GM23338 (cell line): ENCODE measurements at regions not wholly inside any gene's neighbourhood (a gene's known extent, or its start where the extent isn't known, plus 50 kb on each side); places are given as distances from the start of the nearest gene placed in this dataset.

Experiments
- CREB1 ChIP-seq: fragments of 250-450 bp; sonication (Bioruptor Pico); IDR thresholded peaks from 2 replicates; pipeline ENCODE4 v1.5.0; 2020; ENCODE audit warnings: low read depth, mild to moderate bottlenecking, moderate library complexity
- CTCF ChIP-seq, 2 experiments: fragments of 200-600 bp in 1 of 2; sonication (generic) in 1 of 2; conservative IDR thresholded peaks; 2 replicates each; pipeline versions ENCODE4 v1.5.1 to v1.6.1; 2016 to 2017; ENCODE audit warnings: antibody characterized with exemption in 2 of 2, low read depth in 2 of 2, mild to moderate bottlenecking in 2 of 2, moderate library complexity in 1 of 2
- ETS1 ChIP-seq: IDR thresholded peaks from 2 replicates; pipeline ENCODE4 v1.6.1; 2016; ENCODE audit warnings: antibody characterized with exemption
- EZH2 ChIP-seq: fragments of 200-600 bp; sonication (generic); IDR thresholded peaks from one replicate; pipeline ENCODE4 v1.8.0; 2017; ENCODE audit warnings: antibody characterized with exemption, mild to moderate bottlenecking, low read depth; ENCODE audit not compliant: unreplicated experiment
- EZH2phosphoT487 ChIP-seq: fragments of 200-600 bp; sonication (generic); IDR thresholded peaks from one replicate; pipeline ENCODE4 v1.8.1; 2018; ENCODE audit warnings: antibody characterized with exemption; ENCODE audit not compliant: unreplicated experiment
- JUNB ChIP-seq: IDR thresholded peaks from one replicate; pipeline ENCODE4 v1.6.1; 2016; ENCODE audit warnings: antibody characterized with exemption; ENCODE audit not compliant: unreplicated experiment
- NANOG ChIP-seq: IDR thresholded peaks from 2 replicates; pipeline ENCODE4 v1.6.1; 2016; ENCODE audit warnings: antibody characterized with exemption, borderline replicate concordance
- POLR2AphosphoS5 ChIP-seq: IDR thresholded peaks from 2 replicates; pipeline ENCODE4 v1.6.1; 2016; ENCODE audit warnings: antibody characterized with exemption, low read depth
- STAT1 ChIP-seq: IDR thresholded peaks from one replicate; pipeline ENCODE4 v1.6.1; 2016; ENCODE audit warnings: antibody characterized with exemption; ENCODE audit not compliant: unreplicated experiment
- ZNF114 ChIP-seq: fragments of 250-450 bp; sonication (Bioruptor Pico); IDR thresholded peaks from 2 replicates; pipeline ENCODE4 v1.5.0; 2020; ENCODE audit warnings: mild to moderate bottlenecking, moderate library complexity
- ZNF331 ChIP-seq: fragments of 250-450 bp; sonication (Bioruptor Pico); IDR thresholded peaks from 2 replicates; pipeline ENCODE4 v1.5.0; 2020; ENCODE audit warnings: low read depth, mild to moderate bottlenecking, moderate library complexity
- TF ChIP-seq, protein P1 (sequence below): IDR thresholded peaks from one replicate; pipeline ENCODE4 v1.6.1; 2018; ENCODE audit warnings: antibody characterized with exemption; ENCODE audit not compliant: unreplicated experiment
- TF ChIP-seq, protein P2 (sequence below): fragments of 250-450 bp; sonication (Bioruptor Pico); IDR thresholded peaks from 2 replicates; pipeline ENCODE4 v1.5.0; 2020; ENCODE audit warnings: mild to moderate bottlenecking, moderate library complexity

DNA sequence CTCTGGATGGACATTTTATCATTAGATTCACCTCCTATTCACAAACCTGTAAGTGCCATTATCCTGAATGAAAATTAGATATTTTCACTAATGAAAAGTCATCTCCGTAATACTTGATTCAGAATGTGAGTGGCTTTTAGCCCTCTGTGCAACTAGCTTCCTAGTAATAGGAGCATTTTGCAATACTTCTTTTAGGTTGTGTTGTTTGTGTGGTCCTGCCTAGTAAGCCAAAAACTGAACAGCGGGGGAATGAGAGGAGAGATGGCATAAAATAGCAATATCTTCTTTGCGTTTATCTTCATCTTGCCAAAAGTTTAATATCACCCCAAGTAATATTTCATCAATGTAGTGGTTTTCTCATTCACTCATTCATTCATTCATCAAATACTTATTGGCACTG lies 507.5 kb upstream of the CELF2 start:
- TF ChIP-seq POLR2AphosphoS5, result no peak
- no peak for TF ChIP-seq CTCF (conservative IDR thresholded peaks at IDR 0.05; ENCODE audit: low read depth in 2 of 2)
- TF ChIP-seq EZH2, result no peak
- TF ChIP-seq ETS1, result no peak
- TF ChIP-seq EZH2phosphoT487, result no peak
- TF ChIP-seq ZNF114 (CRISPR knock-in tag), result no peak
- TF ChIP-seq, protein P1, sequence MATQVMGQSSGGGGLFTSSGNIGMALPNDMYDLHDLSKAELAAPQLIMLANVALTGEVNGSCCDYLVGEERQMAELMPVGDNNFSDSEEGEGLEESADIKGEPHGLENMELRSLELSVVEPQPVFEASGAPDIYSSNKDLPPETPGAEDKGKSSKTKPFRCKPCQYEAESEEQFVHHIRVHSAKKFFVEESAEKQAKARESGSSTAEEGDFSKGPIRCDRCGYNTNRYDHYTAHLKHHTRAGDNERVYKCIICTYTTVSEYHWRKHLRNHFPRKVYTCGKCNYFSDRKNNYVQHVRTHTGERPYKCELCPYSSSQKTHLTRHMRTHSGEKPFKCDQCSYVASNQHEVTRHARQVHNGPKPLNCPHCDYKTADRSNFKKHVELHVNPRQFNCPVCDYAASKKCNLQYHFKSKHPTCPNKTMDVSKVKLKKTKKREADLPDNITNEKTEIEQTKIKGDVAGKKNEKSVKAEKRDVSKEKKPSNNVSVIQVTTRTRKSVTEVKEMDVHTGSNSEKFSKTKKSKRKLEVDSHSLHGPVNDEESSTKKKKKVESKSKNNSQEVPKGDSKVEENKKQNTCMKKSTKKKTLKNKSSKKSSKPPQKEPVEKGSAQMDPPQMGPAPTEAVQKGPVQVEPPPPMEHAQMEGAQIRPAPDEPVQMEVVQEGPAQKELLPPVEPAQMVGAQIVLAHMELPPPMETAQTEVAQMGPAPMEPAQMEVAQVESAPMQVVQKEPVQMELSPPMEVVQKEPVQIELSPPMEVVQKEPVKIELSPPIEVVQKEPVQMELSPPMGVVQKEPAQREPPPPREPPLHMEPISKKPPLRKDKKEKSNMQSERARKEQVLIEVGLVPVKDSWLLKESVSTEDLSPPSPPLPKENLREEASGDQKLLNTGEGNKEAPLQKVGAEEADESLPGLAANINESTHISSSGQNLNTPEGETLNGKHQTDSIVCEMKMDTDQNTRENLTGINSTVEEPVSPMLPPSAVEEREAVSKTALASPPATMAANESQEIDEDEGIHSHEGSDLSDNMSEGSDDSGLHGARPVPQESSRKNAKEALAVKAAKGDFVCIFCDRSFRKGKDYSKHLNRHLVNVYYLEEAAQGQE, result no peak
- no peak for TF ChIP-seq CREB1 (CRISPR knock-in tag)
- no peak for TF ChIP-seq STAT1
- TF ChIP-seq JUNB, result no peak
- TF ChIP-seq, protein P2, sequence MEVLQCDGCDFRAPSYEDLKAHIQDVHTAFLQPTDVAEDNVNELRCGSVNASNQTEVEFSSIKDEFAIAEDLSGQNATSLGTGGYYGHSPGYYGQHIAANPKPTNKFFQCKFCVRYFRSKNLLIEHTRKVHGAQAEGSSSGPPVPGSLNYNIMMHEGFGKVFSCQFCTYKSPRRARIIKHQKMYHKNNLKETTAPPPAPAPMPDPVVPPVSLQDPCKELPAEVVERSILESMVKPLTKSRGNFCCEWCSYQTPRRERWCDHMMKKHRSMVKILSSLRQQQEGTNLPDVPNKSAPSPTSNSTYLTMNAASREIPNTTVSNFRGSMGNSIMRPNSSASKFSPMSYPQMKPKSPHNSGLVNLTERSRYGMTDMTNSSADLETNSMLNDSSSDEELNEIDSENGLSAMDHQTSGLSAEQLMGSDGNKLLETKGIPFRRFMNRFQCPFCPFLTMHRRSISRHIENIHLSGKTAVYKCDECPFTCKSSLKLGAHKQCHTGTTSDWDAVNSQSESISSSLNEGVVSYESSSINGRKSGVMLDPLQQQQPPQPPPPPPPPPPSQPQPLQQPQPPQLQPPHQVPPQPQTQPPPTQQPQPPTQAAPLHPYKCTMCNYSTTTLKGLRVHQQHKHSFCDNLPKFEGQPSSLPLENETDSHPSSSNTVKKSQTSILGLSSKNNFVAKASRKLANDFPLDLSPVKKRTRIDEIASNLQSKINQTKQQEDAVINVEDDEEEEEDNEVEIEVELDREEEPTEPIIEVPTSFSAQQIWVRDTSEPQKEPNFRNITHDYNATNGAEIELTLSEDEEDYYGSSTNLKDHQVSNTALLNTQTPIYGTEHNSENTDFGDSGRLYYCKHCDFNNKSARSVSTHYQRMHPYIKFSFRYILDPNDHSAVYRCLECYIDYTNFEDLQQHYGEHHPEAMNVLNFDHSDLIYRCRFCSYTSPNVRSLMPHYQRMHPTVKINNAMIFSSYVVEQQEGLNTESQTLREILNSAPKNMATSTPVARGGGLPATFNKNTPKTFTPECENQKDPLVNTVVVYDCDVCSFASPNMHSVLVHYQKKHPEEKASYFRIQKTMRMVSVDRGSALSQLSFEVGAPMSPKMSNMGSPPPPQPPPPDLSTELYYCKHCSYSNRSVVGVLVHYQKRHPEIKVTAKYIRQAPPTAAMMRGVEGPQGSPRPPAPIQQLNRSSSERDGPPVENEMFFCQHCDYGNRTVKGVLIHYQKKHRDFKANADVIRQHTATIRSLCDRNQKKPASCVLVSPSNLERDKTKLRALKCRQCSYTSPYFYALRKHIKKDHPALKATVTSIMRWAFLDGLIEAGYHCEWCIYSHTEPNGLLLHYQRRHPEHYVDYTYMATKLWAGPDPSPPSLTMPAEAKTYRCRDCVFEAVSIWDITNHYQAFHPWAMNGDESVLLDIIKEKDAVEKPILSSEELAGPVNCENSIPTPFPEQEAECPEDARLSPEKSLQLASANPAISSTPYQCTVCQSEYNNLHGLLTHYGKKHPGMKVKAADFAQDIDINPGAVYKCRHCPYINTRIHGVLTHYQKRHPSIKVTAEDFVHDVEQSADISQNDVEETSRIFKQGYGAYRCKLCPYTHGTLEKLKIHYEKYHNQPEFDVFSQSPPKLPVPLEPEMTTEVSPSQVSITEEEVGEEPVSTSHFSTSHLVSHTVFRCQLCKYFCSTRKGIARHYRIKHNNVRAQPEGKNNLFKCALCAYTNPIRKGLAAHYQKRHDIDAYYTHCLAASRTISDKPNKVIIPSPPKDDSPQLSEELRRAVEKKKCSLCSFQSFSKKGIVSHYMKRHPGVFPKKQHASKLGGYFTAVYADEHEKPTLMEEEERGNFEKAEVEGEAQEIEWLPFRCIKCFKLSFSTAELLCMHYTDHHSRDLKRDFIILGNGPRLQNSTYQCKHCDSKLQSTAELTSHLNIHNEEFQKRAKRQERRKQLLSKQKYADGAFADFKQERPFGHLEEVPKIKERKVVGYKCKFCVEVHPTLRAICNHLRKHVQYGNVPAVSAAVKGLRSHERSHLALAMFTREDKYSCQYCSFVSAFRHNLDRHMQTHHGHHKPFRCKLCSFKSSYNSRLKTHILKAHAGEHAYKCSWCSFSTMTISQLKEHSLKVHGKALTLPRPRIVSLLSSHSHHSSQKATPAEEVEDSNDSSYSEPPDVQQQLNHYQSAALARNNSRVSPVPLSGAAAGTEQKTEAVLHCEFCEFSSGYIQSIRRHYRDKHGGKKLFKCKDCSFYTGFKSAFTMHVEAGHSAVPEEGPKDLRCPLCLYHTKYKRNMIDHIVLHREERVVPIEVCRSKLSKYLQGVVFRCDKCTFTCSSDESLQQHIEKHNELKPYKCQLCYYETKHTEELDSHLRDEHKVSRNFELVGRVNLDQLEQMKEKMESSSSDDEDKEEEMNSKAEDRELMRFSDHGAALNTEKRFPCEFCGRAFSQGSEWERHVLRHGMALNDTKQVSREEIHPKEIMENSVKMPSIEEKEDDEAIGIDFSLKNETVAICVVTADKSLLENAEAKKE (CRISPR knock-in tag), result no peak
- no peak for TF ChIP-seq ZNF331 (CRISPR knock-in tag)
- TF ChIP-seq NANOG, result no peak
